ENCODE measurements at regions not wholly inside any gene's neighbourhood (a gene's known extent, or its start where the extent isn't known, plus 50 kb on each side); places are given as distances from the start of the nearest gene placed in this dataset.

GRCh38 chr16:47888142-47888541, 267.7 kb downstream of the ABCC12 start (continued):
- TF ChIP-seq MXI1 (IDR thresholded peaks at IDR 0.05; ENCODE audit: borderline replicate concordance, low read depth, low read length): no peak
- TF ChIP-seq ATF2 (CRISPR knock-in tag; IDR thresholded peaks at IDR 0.05): peak; percentile 84
- TF ChIP-seq BCL6 (CRISPR knock-in tag; IDR thresholded peaks at IDR 0.05): 0 out of 2 replicates have a peak, but pooled peaks have one; percentile 33
- peak; percentile 68 for TF ChIP-seq RARA (CRISPR knock-in tag; IDR thresholded peaks at IDR 0.05)
- TF ChIP-seq, protein P1, sequence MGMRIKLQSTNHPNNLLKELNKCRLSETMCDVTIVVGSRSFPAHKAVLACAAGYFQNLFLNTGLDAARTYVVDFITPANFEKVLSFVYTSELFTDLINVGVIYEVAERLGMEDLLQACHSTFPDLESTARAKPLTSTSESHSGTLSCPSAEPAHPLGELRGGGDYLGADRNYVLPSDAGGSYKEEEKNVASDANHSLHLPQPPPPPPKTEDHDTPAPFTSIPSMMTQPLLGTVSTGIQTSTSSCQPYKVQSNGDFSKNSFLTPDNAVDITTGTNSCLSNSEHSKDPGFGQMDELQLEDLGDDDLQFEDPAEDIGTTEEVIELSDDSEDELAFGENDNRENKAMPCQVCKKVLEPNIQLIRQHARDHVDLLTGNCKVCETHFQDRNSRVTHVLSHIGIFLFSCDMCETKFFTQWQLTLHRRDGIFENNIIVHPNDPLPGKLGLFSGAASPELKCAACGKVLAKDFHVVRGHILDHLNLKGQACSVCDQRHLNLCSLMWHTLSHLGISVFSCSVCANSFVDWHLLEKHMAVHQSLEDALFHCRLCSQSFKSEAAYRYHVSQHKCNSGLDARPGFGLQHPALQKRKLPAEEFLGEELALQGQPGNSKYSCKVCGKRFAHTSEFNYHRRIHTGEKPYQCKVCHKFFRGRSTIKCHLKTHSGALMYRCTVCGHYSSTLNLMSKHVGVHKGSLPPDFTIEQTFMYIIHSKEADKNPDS (CRISPR knock-in tag; IDR thresholded peaks at IDR 0.05): peak; percentile 92; the same call in 1 of the 2 replicates
- TF ChIP-seq, protein P2, sequence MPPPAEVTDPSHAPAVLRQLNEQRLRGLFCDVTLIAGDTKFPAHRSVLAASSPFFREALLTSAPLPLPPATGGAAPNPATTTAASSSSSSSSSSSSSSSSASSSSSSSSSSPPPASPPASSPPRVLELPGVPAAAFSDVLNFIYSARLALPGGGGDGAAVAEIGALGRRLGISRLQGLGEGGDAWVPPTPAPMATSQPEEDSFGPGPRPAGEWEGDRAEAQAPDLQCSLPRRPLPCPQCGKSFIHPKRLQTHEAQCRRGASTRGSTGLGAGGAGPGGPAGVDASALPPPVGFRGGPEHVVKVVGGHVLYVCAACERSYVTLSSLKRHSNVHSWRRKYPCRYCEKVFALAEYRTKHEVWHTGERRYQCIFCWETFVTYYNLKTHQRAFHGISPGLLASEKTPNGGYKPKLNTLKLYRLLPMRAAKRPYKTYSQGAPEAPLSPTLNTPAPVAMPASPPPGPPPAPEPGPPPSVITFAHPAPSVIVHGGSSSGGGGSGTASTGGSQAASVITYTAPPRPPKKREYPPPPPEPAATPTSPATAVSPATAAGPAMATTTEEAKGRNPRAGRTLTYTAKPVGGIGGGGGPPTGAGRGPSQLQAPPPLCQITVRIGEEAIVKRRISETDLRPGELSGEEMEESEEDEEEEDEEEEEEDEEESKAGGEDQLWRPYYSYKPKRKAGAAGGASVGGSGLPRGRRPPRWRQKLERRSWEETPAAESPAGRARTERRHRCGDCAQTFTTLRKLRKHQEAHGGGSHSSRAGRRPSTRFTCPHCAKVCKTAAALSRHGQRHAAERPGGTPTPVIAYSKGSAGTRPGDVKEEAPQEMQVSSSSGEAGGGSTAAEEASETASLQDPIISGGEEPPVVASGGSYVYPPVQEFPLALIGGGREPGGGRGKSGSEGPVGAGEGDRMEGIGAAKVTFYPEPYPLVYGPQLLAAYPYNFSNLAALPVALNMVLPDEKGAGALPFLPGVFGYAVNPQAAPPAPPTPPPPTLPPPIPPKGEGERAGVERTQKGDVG (CRISPR knock-in tag; IDR thresholded peaks at IDR 0.05; ENCODE audit: borderline replicate concordance): no peak
- TF ChIP-seq GABPB1 (CRISPR knock-in tag; IDR thresholded peaks at IDR 0.05): 0 out of 2 replicates have a peak, but pooled peaks have one; percentile 24
- TF ChIP-seq ZNF567 (CRISPR knock-in tag; IDR thresholded peaks at IDR 0.05; ENCODE audit: borderline replicate concordance): no peak
- no peak for TF ChIP-seq GTF3A (CRISPR knock-in tag; conservative IDR thresholded peaks at IDR 0.05)
- no peak for TF ChIP-seq PHF8 (CRISPR knock-in tag; IDR thresholded peaks at IDR 0.05)
- peak; percentile 35; the same call in 1 of the 2 replicates for TF ChIP-seq SALL1 (CRISPR knock-in tag; IDR thresholded peaks at IDR 0.05)
